Esophagus squamous epithelium (tissue), 5 donors: ENCODE measurements at regions not wholly inside any gene's neighbourhood (a gene's known extent, or its start where the extent isn't known, plus 50 kb on each side); places are given as distances from the start of the nearest gene placed in this dataset.

ENCODE experiments used
- DNase-seq: peaks from one replicate; lab custom pipeline; 2025; lab: John Stamatoyannopoulos, UW
- H3K27ac ChIP-seq, 4 donors: fragments of 200-600 bp; sonication (generic); one replicate each; pipeline ENCODE4 v1.5.1; 2016 to 2019; ENCODE audit warnings: mild to moderate bottlenecking in 1 of 4
- H3K27me3 ChIP-seq, 4 donors: fragments of 200-600 bp; sonication (generic); 1 replicate in 3 of 4; 2 replicates in 1 of 4; pipeline versions ENCODE4 v1.5.1 to v1.6.0; 2017 to 2021; ENCODE audit warnings: antibody characterized with exemption in 1 of 4
- H3K36me3 ChIP-seq, 3 donors: fragments of 200-600 bp; sonication (generic); one replicate each; pipeline ENCODE4 v1.5.1; 2016 to 2019
- H3K4me1 ChIP-seq, 3 donors: fragments of 200-600 bp; sonication (generic); one replicate each; pipeline ENCODE4 v1.5.1; 2017 to 2019
- H3K4me3 ChIP-seq, 4 donors: fragments of 200-600 bp; sonication (generic); 1 replicate in 3 of 4; 2 replicates in 1 of 4; pipeline ENCODE4 v1.5.1; 2016 to 2019; ENCODE audit warnings: mild to moderate bottlenecking in 2 of 4, moderate library complexity in 1 of 4
- H3K9me3 ChIP-seq, 3 donors: fragments of 200-600 bp; sonication (generic); one replicate each; pipeline ENCODE4 v1.5.1; 2016 to 2019
- POLR2A ChIP-seq, 4 donors: fragments of 450-650 bp; IDR thresholded peaks; one replicate each; pipeline ENCODE4 v1.6.1; 2017; ENCODE audit warnings: antibody characterized with exemption in 4 of 4, mild to moderate bottlenecking in 4 of 4, moderate library complexity in 3 of 4
- WGBS, 2 donors: methylation state at CpG; one replicate each; pipeline ENCODE4 v1.1.5; 2018; 5-methylcytosine and 5-hydroxymethylcytosine counted together
- intact Hi-C: fragments of 100-400 bp; cut with DNase I; formaldehyde crosslinking; loops from one replicate; pipeline ENCODE4 v1.15.0; 2022
- TF ChIP-seq, protein P1 (sequence below), 6 experiments: fragments of 450-650 bp in 4 of 6; fragments of 200-600 bp in 2 of 6; sonication (generic) in 2 of 6; IDR thresholded peaks; one replicate each; pipeline ENCODE4 v1.5.1; 2016 to 2019; ENCODE audit warnings: antibody characterized with exemption in 6 of 6, mild to moderate bottlenecking in 4 of 6, moderate library complexity in 4 of 6
- donor health status: DM: yes; HTN: yes; CAD: no.

DNA sequence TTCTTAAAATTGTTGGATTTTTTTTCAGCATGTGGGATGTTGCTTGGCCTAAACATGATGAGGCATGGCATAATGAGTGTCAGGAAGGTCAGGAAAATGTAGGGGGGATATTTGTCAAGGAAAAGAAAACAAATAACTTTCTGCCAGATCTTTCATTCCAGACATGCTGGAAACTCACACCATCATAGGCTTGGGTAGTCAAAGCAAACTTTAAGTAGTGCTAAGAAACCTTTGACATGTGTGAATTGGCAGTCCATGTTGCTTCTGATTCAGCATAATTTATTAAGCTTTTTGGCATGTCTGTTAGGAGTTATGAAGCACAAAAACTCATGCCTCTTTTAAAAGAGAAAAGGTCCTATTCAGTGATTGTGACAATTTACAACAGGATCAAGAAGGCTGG lies 61.3 kb upstream of the MTAP start:
- TF ChIP-seq, protein P1, sequence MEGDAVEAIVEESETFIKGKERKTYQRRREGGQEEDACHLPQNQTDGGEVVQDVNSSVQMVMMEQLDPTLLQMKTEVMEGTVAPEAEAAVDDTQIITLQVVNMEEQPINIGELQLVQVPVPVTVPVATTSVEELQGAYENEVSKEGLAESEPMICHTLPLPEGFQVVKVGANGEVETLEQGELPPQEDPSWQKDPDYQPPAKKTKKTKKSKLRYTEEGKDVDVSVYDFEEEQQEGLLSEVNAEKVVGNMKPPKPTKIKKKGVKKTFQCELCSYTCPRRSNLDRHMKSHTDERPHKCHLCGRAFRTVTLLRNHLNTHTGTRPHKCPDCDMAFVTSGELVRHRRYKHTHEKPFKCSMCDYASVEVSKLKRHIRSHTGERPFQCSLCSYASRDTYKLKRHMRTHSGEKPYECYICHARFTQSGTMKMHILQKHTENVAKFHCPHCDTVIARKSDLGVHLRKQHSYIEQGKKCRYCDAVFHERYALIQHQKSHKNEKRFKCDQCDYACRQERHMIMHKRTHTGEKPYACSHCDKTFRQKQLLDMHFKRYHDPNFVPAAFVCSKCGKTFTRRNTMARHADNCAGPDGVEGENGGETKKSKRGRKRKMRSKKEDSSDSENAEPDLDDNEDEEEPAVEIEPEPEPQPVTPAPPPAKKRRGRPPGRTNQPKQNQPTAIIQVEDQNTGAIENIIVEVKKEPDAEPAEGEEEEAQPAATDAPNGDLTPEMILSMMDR (IDR thresholded peaks at IDR 0.05) = no peak
- TF ChIP-seq POLR2A (IDR thresholded peaks at IDR 0.05) = no peak
- no peaks in the 10 kb centered on the region for H3K36me3 ChIP-seq
- intact Hi-C loops = no loop called here
- H3K9me3 ChIP-seq = no peaks in the 10 kb centered on the region
- no peak for DNase-seq
- H3K4me1 ChIP-seq = no peaks in the 10 kb centered on the region
- no peaks in the 10 kb centered on the region for H3K27me3 ChIP-seq
- no peak overlapping the region for H3K27ac ChIP-seq
- H3K4me3 ChIP-seq = no peak overlapping the region

DNA sequence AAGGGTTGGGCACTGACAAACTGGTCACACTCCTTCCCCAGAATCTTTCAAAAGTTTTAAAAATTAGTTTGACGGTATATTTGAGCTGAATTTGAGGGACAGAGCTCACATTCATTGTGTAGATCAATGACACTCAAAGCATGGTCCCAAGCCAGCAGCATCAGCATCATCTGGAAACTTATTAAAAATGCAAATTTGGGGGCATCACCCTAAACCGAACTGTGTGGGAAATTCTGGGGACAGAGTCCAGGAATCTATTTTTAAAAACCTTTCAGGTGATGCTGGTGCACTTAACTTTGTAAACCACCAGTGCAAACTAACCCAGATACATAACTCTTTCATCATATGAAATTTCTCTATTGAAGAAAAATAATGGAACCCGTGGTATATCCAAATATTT lies 58.1 kb upstream of the MTAP start:
- H3K27ac ChIP-seq = no peak overlapping the region
- H3K4me1 ChIP-seq = peaks cover 0 to 6% (median 5%) of the 10 kb centered on the region in 3 donors
- H3K27me3 ChIP-seq = no peaks in the 10 kb centered on the region
- no peaks in the 10 kb centered on the region for H3K36me3 ChIP-seq
- no peak for TF ChIP-seq POLR2A (IDR thresholded peaks at IDR 0.05)
- TF ChIP-seq, protein P1 (IDR thresholded peaks at IDR 0.05) = no peak
- 40 to 46% methylated on average over 3 of the region's 3 CpGs for WGBS, 2 donors
- intact Hi-C loops = no loop called here
- no peaks in the 10 kb centered on the region for H3K9me3 ChIP-seq
- H3K4me3 ChIP-seq = no peak overlapping the region
- no peak for DNase-seq

DNA sequence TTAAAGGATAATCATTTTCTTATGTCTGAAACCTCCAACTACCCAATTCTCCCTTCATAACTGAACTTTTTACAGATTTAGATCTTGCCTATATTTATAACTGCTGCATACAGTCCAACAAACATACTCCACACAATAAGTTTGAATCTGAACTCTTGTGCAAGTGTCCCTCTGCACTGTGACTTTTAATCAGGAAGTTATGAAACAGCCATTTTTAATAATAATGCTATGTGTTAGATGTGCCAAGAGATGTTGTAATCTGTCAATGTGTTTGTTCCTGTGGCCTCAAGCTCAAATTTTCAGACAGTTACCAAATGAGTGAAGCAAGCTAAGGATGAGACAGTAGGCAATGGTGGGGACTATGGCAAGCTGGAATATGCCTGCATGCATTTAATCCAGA lies 57.6 kb upstream of the MTAP start:
- Histone ChIP-seq H3K4me3 (no peak overlapping the region), H3K27ac (no peak overlapping the region), H3K4me1 (peaks cover 0 to 6% (median 5%) of the 10 kb centered on the region in 3 donors), H3K27me3 (no peaks in the 10 kb centered on the region), H3K36me3 (no peaks in the 10 kb centered on the region), H3K9me3 (no peaks in the 10 kb centered on the region)
- TF ChIP-seq POLR2A (IDR thresholded peaks at IDR 0.05) = no peak
- DNase-seq = no peak
- intact Hi-C loops = no loop called here

DNA sequence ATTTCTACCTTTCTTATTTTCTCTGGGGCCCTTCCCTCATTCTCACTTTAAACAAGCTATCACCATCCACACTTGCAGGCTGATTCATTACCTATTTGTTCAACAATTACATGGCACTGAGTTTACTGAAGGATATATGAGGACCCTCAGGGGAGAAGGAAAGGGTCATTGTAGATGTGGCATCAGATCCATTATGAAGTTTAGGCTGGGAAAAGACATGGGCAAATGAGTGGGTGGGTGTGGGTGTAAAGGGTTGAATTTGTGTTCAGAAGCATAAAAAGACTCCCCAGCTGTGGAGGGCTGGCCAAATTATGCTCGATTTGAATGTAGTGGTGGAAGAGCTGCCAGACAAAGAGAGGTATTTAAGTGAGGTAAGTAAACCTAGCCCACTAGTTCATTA lies 55.9 kb upstream of the MTAP start:
- no peak for DNase-seq
- H3K4me1 ChIP-seq = peaks cover 0 to 6% (median 5%) of the 10 kb centered on the region in 3 donors
- H3K4me3 ChIP-seq = no peak overlapping the region
- 21 to 42% methylated on average over 1 of the region's 1 CpG for WGBS, 2 donors
- H3K27me3 ChIP-seq = no peaks in the 10 kb centered on the region
- no peaks in the 10 kb centered on the region for H3K9me3 ChIP-seq
- intact Hi-C loops = no loop called here
- TF ChIP-seq, protein P1 (IDR thresholded peaks at IDR 0.05) = no peak
- H3K27ac ChIP-seq = no peak overlapping the region
- H3K36me3 ChIP-seq = no peaks in the 10 kb centered on the region

DNA sequence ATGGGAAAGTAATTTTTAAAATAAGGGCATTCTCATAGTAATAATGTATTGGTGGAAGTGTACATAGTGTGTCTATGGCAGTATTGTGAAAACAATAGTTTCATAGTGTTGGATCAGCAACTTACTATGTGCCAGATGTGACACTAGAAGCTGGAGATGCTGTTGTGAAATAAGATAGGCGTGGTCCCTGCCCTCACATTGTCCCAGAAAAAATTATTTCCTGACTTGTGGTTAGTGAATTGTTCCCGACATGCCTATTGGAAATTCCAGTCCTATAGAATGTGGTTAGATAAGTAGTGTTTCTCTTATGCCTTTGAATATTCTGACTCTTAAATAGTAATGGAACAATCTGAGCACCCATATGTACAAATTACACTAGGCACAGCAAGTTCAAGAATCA lies 55.3 kb upstream of the MTAP start:
- no peak overlapping the region for H3K27ac ChIP-seq
- DNase-seq = no peak
- H3K4me1 ChIP-seq = peaks cover 0 to 6% (median 5%) of the 10 kb centered on the region in 3 donors
- no peaks in the 10 kb centered on the region for H3K9me3 ChIP-seq
- intact Hi-C loops = no loop called here
- H3K27me3 ChIP-seq = no peaks in the 10 kb centered on the region
- H3K36me3 ChIP-seq = no peaks in the 10 kb centered on the region
- H3K4me3 ChIP-seq = no peak overlapping the region
- TF ChIP-seq, protein P1 (IDR thresholded peaks at IDR 0.05) = no peak
- no peak for TF ChIP-seq POLR2A (IDR thresholded peaks at IDR 0.05)
- WGBS, 2 donors = 10 to 49% methylated on average over 2 of the region's 2 CpGs
